ENCODE measurements at regions not wholly inside any gene's neighbourhood (a gene's known extent, or its start where the extent isn't known, plus 50 kb on each side); places are given as distances from the start of the nearest gene placed in this dataset.

GRCh38 chr5:125261505-125262250 lies 515.2 kb upstream of the ZNF608 start:
- no peak for TF ChIP-seq CTCF (IDR thresholded peaks at IDR 0.05)
- no peak overlapping the region for H3K4me3 Mint-ChIP-seq

GRCh38 chr5:125262782-125263181 lies 516.3 kb upstream of the ZNF608 start:
- H3K4me3 Mint-ChIP-seq: no peak overlapping the region
- H3K4me3 ChIP-seq (ENCODE audit: low read length): no peak overlapping the region
- no peaks in the 10 kb centered on the region for H3K4me1 ChIP-seq (ENCODE audit: insufficient read depth, low read length)
- ATAC-seq (ENCODE audit: poor library complexity) (no peak), DNase-seq (no peak)
- H3K9me3 Mint-ChIP-seq: peaks cover 12% of the 10 kb centered on the region
- no peaks in the 10 kb centered on the region for H3K4me1 Mint-ChIP-seq (ENCODE audit: low read depth)
- H3K36me3 ChIP-seq (ENCODE audit: insufficient read depth, low read length): no peaks in the 10 kb centered on the region
- ChIA-PET CTCF (no interaction called here), POLR2A (no interaction called here)
- intact Hi-C loops (cut with DNase I, micrococcal nuclease): no loop called here
- no peak overlapping the region for H3K27ac Mint-ChIP-seq
- no peaks in the 10 kb centered on the region for H3K27me3 ChIP-seq (ENCODE audit: control insufficient read depth in 1 of 2, insufficient read depth in 2 of 2, low read length in 2 of 2)
- H3K9me3 ChIP-seq (ENCODE audit: control insufficient read depth in 1 of 2, insufficient read depth in 1 of 2, low read length in 2 of 2): no peaks in the 10 kb centered on the region
- H3K27ac ChIP-seq (ENCODE audit: low read depth in 1 of 2, low read length in 2 of 2): no peak overlapping the region
- no peaks in the 10 kb centered on the region for H3K36me3 Mint-ChIP-seq (ENCODE audit: low read depth)
- TF ChIP-seq CTCF (IDR thresholded peaks at IDR 0.05): no peak
- no peaks in the 10 kb centered on the region for H3K27me3 Mint-ChIP-seq

More at GRCh38 chr5:125261505-125262250, 515.2 kb upstream of the ZNF608 start:
- Histone ChIP-seq H3K9me3 (ENCODE audit: control insufficient read depth in 1 of 2, insufficient read depth in 1 of 2, low read length in 2 of 2) (no peaks in the 10 kb centered on the region), H3K4me1 (ENCODE audit: insufficient read depth, low read length) (no peaks in the 10 kb centered on the region), H3K4me3 (ENCODE audit: low read length) (no peak overlapping the region), H3K36me3 (ENCODE audit: insufficient read depth, low read length) (no peaks in the 10 kb centered on the region), H3K27ac (ENCODE audit: low read depth in 1 of 2, low read length in 2 of 2) (no peak overlapping the region), H3K27me3 (ENCODE audit: control insufficient read depth in 1 of 2, insufficient read depth in 2 of 2, low read length in 2 of 2) (no peaks in the 10 kb centered on the region)
- no peak overlapping the region for H3K27ac Mint-ChIP-seq
- H3K27me3 Mint-ChIP-seq: no peaks in the 10 kb centered on the region
- DNase-seq: no peak
- ChIA-PET CTCF (no interaction called here), POLR2A (no interaction called here)
- no peaks in the 10 kb centered on the region for H3K4me1 Mint-ChIP-seq (ENCODE audit: low read depth)
- ATAC-seq (ENCODE audit: poor library complexity): no peak
- intact Hi-C loops (cut with DNase I, micrococcal nuclease): no loop called here
- peaks cover 12% of the 10 kb centered on the region for H3K9me3 Mint-ChIP-seq
- no peaks in the 10 kb centered on the region for H3K36me3 Mint-ChIP-seq (ENCODE audit: low read depth)

- Histone ChIP-seq H3K27me3 (ENCODE audit: control insufficient read depth in 1 of 2, insufficient read depth in 2 of 2, low read length in 2 of 2) (no peaks in the 10 kb centered on the region), H3K4me1 (ENCODE audit: insufficient read depth, low read length) (no peaks in the 10 kb centered on the region), H3K9me3 (ENCODE audit: control insufficient read depth in 1 of 2, insufficient read depth in 1 of 2, low read length in 2 of 2) (no peaks in the 10 kb centered on the region), H3K27ac (ENCODE audit: low read depth in 1 of 2, low read length in 2 of 2) (no peak overlapping the region), H3K4me3 (ENCODE audit: low read length) (no peak overlapping the region), H3K36me3 (ENCODE audit: insufficient read depth, low read length) (no peaks in the 10 kb centered on the region)
- no peak for DNase-seq
- ATAC-seq (ENCODE audit: poor library complexity): no peak
- H3K4me3 Mint-ChIP-seq: no peak overlapping the region
- intact Hi-C loops (cut with DNase I, micrococcal nuclease): no loop called here
- H3K36me3 Mint-ChIP-seq (ENCODE audit: low read depth): no peaks in the 10 kb centered on the region
- no peak overlapping the region for H3K27ac Mint-ChIP-seq
- ChIA-PET CTCF (no interaction called here), POLR2A (no interaction called here)
- H3K27me3 Mint-ChIP-seq: no peaks in the 10 kb centered on the region
- peaks cover 12% of the 10 kb centered on the region for H3K9me3 Mint-ChIP-seq
- no peaks in the 10 kb centered on the region for H3K4me1 Mint-ChIP-seq (ENCODE audit: low read depth)
- no peak for TF ChIP-seq CTCF (IDR thresholded peaks at IDR 0.05)
Measured at GRCh38 chr5:125263356-125263755, 516.9 kb upstream of the ZNF608 start.

All from CD4-positive, alpha-beta T cell (primary cell).